HG03097 (cell line): ENCODE measurements at regions not wholly inside any gene's neighbourhood (a gene's known extent, or its start where the extent isn't known, plus 50 kb on each side); places are given as distances from the start of the nearest gene placed in this dataset.
"Not testable (repeated sequence)": the region's sequence is repeated elsewhere in the genome, so short reads cannot be mapped to it uniquely, and the experiment has no call there.

Experiments
- ATAC-seq: cut with Tn5 transposase; IDR thresholded peaks from one replicate; pipeline ENCODE4 v1.9.1; 2021; ENCODE audit not compliant: unreplicated experiment, low FRiP score

GRCh38 chr11:97461934-97462333 is 1072.1 kb downstream of the JRKL start:
- no peak for ATAC-seq

GRCh38 chr11:97463891-97464290 is 1074.1 kb downstream of the JRKL start:
- no peak for ATAC-seq

GRCh38 chr11:97471480-97471879 is 1081.7 kb downstream of the JRKL start:
- ATAC-seq = no peak

- ATAC-seq = no peak
Measured at GRCh38 chr11:97487387-97487786, 1097.6 kb downstream of the JRKL start.

GRCh38 chr11:97498891-97499290 is 1109.1 kb downstream of the JRKL start:
- no peak for ATAC-seq

- no peak for ATAC-seq
Measured at GRCh38 chr11:97502201-97502600, 1112.4 kb downstream of the JRKL start.

- ATAC-seq = no peak
Measured at GRCh38 chr11:97506076-97506759, 1116.4 kb downstream of the JRKL start.

GRCh38 chr11:97514446-97514845 is 1124.6 kb downstream of the JRKL start:
- no peak for ATAC-seq

GRCh38 chr11:97516688-97517087 is 1126.9 kb downstream of the JRKL start:
- no peak for ATAC-seq

- no peak for ATAC-seq
Measured at GRCh38 chr11:97525273-97525672, 1135.5 kb downstream of the JRKL start.

- ATAC-seq = no peak
Measured at GRCh38 chr11:97537407-97538150, 1147.8 kb downstream of the JRKL start.

GRCh38 chr11:97544431-97544830 is 1154.6 kb downstream of the JRKL start:
- no peak for ATAC-seq

- no peak for ATAC-seq
Measured at GRCh38 chr11:97548280-97548679, 1158.5 kb downstream of the JRKL start.

- ATAC-seq = no peak
Measured at GRCh38 chr11:97557399-97557798, 1167.6 kb downstream of the JRKL start.

GRCh38 chr11:97567801-97568200 is 1178.0 kb downstream of the JRKL start:
- ATAC-seq = no peak

- ATAC-seq = no peak
Measured at GRCh38 chr11:97570636-97571035, 1180.8 kb downstream of the JRKL start.

GRCh38 chr11:97573771-97574170 is 1184.0 kb downstream of the JRKL start:
- ATAC-seq = not testable (repeated sequence)

GRCh38 chr11:97574976-97575665 is 1185.3 kb downstream of the JRKL start:
- ATAC-seq = no peak

GRCh38 chr11:97607291-97608000 is 1217.6 kb downstream of the JRKL start:
- ATAC-seq = no peak

- ATAC-seq = no peak
Measured at GRCh38 chr11:97610000-97610399, 1220.2 kb downstream of the JRKL start.

- no peak for ATAC-seq
Measured at GRCh38 chr11:97610854-97611253, 1221.0 kb downstream of the JRKL start.
